Ishikawa (cell line): ENCODE measurements at regions not wholly inside any gene's neighbourhood (a gene's known extent, or its start where the extent isn't known, plus 50 kb on each side); places are given as distances from the start of the nearest gene placed in this dataset.

ENCODE experiments used
- CEBPB ChIP-seq: IDR thresholded peaks from 2 replicates; pipeline ENCODE4 v1.6.1; 2012
- CREB1 ChIP-seq: IDR thresholded peaks from 2 replicates; pipeline ENCODE4 v1.6.1; 2012; ENCODE audit warnings: low read depth
- EGR1 ChIP-seq: IDR thresholded peaks from 2 replicates; pipeline ENCODE4 v1.6.1; 2012
- EP300 ChIP-seq: IDR thresholded peaks from 2 replicates; pipeline ENCODE4 v1.6.1; 2012; ENCODE audit warnings: borderline replicate concordance
- FOXM1 ChIP-seq: IDR thresholded peaks from 2 replicates; pipeline ENCODE4 v1.6.1; 2012; ENCODE audit warnings: low read depth, borderline replicate concordance
- NFIC ChIP-seq: IDR thresholded peaks from 2 replicates; pipeline ENCODE4 v1.6.1; 2012
- RAD21 ChIP-seq: IDR thresholded peaks from 2 replicates; pipeline ENCODE4 v1.6.1; 2012; ENCODE audit warnings: low read depth
- TAF1 ChIP-seq: IDR thresholded peaks from 2 replicates; pipeline ENCODE4 v1.6.1; 2012; ENCODE audit warnings: low read depth, mild to moderate bottlenecking
- TCF12 ChIP-seq: IDR thresholded peaks from 2 replicates; pipeline ENCODE4 v1.6.1; 2012; ENCODE audit warnings: low read depth
- TEAD4 ChIP-seq: IDR thresholded peaks from 2 replicates; pipeline ENCODE4 v1.6.1; 2012
- YY1 ChIP-seq: IDR thresholded peaks from 2 replicates; pipeline ENCODE4 v1.6.1; 2012; ENCODE audit warnings: low read depth
- ZBTB7A ChIP-seq: IDR thresholded peaks from 2 replicates; pipeline ENCODE4 v1.6.1; 2012; ENCODE audit warnings: low read depth
- TF ChIP-seq, protein P1 (sequence below): IDR thresholded peaks from 2 replicates; pipeline ENCODE4 v1.6.1; 2012
- TF ChIP-seq, protein P2 (sequence below): IDR thresholded peaks from 2 replicates; pipeline ENCODE4 v1.6.1; 2012
- TF ChIP-seq, protein P3 (sequence below): IDR thresholded peaks from 2 replicates; pipeline ENCODE4 v1.6.1; 2012; ENCODE audit warnings: low read depth, mild to moderate bottlenecking

DNA sequence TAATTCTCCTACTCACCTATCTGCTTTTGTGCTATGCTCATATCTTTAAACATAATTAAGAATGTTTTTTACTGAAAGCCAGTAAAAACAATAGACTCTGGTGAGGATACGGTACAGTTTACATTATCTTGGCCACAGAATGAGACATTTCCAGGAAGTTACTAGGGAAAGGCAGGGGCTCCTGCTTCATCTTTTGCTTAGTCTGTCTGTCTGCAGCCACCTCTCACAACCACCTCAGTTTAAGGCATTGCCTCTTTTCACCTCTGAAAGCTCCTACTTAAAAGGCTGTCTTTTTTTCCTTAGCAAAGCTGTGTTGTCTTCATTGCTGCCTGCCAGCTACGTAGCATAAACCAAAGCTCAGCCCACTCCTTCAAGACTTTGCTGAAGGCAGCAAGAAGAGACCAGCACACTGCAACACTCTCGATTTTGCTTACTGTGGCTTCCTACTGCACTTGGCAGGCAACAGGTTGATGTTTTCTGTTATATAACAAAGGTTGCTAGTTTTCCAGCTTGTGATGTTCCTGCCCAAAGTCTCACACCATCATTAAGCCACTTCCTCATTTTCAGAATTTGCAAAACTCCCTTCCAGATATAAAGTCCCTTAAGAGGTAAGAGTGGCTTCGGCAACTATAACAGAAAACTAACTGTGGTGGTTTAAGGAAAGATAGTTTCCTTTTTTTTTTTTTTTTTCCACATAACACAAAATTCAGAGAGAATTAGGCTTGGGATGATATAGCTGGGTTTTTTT is 432.9 kb downstream of the GRXCR1 start:
- TF ChIP-seq EP300 (no peak), TEAD4 (no peak), CREB1 (no peak), EGR1 (no peak), RAD21 (no peak), CEBPB (no peak), TCF12 (no peak), TAF1 (no peak), ZBTB7A (no peak), NFIC (no peak), FOXM1 (no peak)
- TF ChIP-seq, protein P1, sequence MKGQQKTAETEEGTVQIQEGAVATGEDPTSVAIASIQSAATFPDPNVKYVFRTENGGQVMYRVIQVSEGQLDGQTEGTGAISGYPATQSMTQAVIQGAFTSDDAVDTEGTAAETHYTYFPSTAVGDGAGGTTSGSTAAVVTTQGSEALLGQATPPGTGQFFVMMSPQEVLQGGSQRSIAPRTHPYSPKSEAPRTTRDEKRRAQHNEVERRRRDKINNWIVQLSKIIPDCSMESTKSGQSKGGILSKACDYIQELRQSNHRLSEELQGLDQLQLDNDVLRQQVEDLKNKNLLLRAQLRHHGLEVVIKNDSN = no peak
- TF ChIP-seq, protein P2, sequence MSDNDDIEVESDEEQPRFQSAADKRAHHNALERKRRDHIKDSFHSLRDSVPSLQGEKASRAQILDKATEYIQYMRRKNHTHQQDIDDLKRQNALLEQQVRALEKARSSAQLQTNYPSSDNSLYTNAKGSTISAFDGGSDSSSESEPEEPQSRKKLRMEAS = no peak
- TF ChIP-seq, protein P3, sequence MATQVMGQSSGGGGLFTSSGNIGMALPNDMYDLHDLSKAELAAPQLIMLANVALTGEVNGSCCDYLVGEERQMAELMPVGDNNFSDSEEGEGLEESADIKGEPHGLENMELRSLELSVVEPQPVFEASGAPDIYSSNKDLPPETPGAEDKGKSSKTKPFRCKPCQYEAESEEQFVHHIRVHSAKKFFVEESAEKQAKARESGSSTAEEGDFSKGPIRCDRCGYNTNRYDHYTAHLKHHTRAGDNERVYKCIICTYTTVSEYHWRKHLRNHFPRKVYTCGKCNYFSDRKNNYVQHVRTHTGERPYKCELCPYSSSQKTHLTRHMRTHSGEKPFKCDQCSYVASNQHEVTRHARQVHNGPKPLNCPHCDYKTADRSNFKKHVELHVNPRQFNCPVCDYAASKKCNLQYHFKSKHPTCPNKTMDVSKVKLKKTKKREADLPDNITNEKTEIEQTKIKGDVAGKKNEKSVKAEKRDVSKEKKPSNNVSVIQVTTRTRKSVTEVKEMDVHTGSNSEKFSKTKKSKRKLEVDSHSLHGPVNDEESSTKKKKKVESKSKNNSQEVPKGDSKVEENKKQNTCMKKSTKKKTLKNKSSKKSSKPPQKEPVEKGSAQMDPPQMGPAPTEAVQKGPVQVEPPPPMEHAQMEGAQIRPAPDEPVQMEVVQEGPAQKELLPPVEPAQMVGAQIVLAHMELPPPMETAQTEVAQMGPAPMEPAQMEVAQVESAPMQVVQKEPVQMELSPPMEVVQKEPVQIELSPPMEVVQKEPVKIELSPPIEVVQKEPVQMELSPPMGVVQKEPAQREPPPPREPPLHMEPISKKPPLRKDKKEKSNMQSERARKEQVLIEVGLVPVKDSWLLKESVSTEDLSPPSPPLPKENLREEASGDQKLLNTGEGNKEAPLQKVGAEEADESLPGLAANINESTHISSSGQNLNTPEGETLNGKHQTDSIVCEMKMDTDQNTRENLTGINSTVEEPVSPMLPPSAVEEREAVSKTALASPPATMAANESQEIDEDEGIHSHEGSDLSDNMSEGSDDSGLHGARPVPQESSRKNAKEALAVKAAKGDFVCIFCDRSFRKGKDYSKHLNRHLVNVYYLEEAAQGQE = no peak

DNA sequence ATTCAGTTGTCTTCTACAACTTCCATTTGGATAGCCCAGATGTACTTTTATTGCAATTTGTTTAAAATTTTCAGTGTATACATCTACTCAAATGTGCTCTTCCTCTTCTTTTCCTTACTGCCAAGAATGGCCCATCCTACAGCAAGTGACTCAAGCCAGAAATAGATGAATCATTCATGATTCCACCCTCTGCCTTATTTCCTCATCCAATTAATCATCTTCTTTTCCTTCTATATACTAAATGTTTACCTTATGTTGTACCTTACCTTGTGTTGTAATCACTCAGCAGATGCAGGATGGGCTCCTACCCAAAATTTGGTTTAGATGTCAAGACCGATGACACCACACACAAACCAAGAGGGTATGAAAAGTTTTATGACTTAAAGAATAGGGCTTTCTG is 437.8 kb downstream of the GRXCR1 start:
- TF ChIP-seq, protein P2 = no peak
- TF ChIP-seq TEAD4 (no peak), EGR1 (no peak), EP300 (no peak), RAD21 (no peak), YY1 (no peak), FOXM1 (no peak), CEBPB (no peak), NFIC (no peak), TCF12 (no peak), ZBTB7A (no peak), TAF1 (no peak), CREB1 (no peak)
- TF ChIP-seq, protein P3 = no peak
- TF ChIP-seq, protein P1 = no peak

DNA sequence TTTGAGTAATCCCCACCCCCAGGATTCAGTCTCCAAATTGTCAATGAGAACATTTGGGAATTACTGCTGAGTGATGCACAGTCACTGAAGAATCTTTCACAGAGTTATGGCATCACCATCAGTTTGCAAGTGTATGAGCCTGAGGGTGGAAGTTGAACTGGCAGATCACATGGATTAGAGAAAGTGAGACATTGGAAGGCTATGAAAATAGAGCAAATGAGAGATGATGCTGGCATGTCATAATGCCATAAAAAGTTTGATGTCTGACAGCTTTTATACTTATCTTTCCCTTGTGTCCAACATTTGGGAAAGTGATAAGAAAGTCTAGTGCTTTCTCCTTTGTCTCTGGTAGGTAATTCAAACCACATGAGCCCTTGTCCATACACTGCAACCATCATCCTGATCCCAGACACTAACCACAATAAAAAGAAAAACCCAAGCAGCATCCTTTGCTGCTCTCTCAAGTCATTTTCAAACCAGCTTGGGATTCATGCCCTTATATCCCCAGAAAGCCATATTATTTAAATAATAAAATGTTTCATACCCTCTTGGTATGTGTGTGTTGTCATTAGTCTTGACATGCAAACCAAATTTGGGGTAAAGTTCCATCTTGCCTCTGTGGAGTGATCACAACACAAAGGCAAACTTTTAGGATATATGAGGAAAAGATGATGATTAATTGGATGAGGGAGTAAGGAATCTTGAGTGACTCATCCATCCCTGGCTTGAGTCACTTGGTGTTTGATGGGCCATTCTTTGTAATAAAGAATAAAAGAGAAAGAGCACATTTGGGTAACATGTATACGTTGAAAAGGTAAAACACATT is 438.9 kb downstream of the GRXCR1 start:
- TF ChIP-seq CEBPB (no peak), EGR1 (no peak)

DNA sequence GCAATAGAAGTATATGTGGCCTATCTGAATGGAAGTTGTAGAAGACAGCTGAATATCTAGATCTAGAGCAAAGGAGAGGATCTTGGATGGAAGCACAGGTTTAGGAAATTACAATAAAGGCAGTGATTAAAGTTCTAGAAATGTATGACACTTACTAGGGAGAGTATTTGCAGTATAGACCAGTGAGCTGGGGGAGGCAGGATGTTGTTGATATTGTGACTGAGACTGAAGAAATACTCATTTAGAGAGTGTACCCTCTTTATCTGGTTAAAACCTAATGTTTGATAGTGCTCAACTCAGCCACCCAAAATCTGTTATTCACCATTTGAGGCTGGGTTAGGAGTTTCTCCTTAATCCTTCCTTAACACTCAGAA is 439.5 kb downstream of the GRXCR1 start:
- no peak for TF ChIP-seq NFIC
- no peak for TF ChIP-seq EP300
- TF ChIP-seq TAF1 = no peak
- no peak for TF ChIP-seq RAD21
- TF ChIP-seq TCF12 = no peak
- no peak for TF ChIP-seq FOXM1
- TF ChIP-seq, protein P2 = no peak
- no peak for TF ChIP-seq TEAD4
- no peak for TF ChIP-seq CEBPB
- TF ChIP-seq, protein P1 = no peak
- TF ChIP-seq CREB1 = no peak
- TF ChIP-seq ZBTB7A = no peak
- TF ChIP-seq EGR1 = no peak
- TF ChIP-seq YY1 = no peak
- TF ChIP-seq, protein P3 = no peak
